ENCODE measurements at regions not wholly inside any gene's neighbourhood (a gene's known extent, or its start where the extent isn't known, plus 50 kb on each side); places are given as distances from the start of the nearest gene placed in this dataset.

DNA sequence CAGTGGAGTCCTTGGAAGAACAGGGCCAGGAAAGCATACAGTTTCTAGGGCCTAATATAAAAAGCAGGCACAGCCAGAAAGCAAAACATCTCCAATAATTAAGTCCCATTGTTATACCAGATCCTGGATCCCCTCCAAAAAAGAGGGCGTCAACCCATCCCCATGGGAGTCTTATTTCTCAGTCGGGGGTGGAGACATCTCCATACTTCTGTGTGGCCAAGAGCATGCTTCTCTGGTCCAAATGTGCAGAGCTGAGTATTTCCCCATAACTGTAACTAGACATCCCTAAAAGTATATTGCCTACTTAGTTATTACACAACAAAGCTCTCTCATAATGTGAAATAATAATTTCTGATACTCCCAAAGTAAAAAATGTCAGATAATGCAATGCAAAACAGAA, 104.2 kb upstream of the SOX13 start:
- no peak overlapping the region for H3K4me2 ChIP-seq (ENCODE audit: low read length)
- no peak overlapping the region for H3K14ac ChIP-seq (ENCODE audit: low read length)
- no peak overlapping the region for H2AK5ac ChIP-seq (ENCODE audit: low read length)
- no peak overlapping the region for H3K18ac ChIP-seq (ENCODE audit: low read length)
- H3K27ac ChIP-seq (ENCODE audit: low read depth, low read length): no peak overlapping the region
- H3K4me1 ChIP-seq (ENCODE audit: control insufficient read depth in 1 of 2, insufficient read depth in 2 of 2, low read length in 2 of 2): no peaks in the 10 kb centered on the region
- no peaks in the 10 kb centered on the region for H3K36me3 ChIP-seq (ENCODE audit: control insufficient read depth in 1 of 2, insufficient read depth in 2 of 2, low read length in 2 of 2)
- no peak overlapping the region for H4K12ac ChIP-seq (ENCODE audit: low read depth, low read length)
- no peak overlapping the region for H3K4ac ChIP-seq (ENCODE audit: low read depth, low read length)
- no peak overlapping the region for H3K23ac ChIP-seq (ENCODE audit: low read length)
- H3K9ac ChIP-seq (ENCODE audit: low read length): no peak overlapping the region
- H3K27me3 ChIP-seq (ENCODE audit: insufficient read depth, low read length): no peaks in the 10 kb centered on the region
- peaks cover 7% of the 10 kb centered on the region for H3K9me3 ChIP-seq (ENCODE audit: insufficient read depth, low read depth, low read length)
- no peak overlapping the region for H4K91ac ChIP-seq (ENCODE audit: low read depth, low read length)
- no peaks in the 10 kb centered on the region for H3K79me2 ChIP-seq (ENCODE audit: control insufficient read depth, insufficient read depth, low read length, poor library complexity)
- H3K79me1 ChIP-seq (ENCODE audit: low read length): no peaks in the 10 kb centered on the region
- H2BK120ac ChIP-seq (ENCODE audit: insufficient read depth, low read length, poor library complexity): no peak overlapping the region
- H2AFZ ChIP-seq (ENCODE audit: insufficient read depth, low read length, poor library complexity): no peak overlapping the region
- H2BK12ac ChIP-seq (ENCODE audit: low read length): no peak overlapping the region
- H2BK5ac ChIP-seq (ENCODE audit: low read depth, low read length, poor library complexity): no peak overlapping the region
- DNase-seq: no peak
- no peak overlapping the region for H4K8ac ChIP-seq (ENCODE audit: low read depth, low read length)
- H3K4me3 ChIP-seq (ENCODE audit: low read depth, low read length): no peak overlapping the region
- WGBS (ENCODE audit: extremely low coverage, insufficient coverage, insufficient read length): no CpG with 5 or more reads among the region's 2 CpGs

DNA sequence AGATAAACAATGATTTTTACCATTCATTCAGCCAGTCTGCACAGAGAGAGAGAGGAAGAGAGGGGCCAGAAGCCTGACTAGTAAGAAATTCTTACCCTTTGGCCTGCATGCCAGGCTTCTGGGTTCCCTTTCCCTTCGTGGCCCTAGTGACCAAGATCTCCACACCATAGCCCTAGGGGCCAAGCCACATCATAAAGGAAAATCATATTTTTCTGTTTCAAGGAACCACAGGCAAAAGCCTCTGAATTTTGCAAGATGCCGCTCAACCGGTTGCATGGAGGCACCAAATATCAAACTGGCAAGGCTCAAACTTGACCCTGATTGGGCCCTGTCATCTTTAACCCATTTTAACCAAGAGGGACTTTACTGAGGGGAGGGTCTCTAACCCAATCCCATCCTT, 103.1 kb upstream of the SOX13 start:
- Histone ChIP-seq H2AK5ac (ENCODE audit: low read length) (no peak overlapping the region), H2BK12ac (ENCODE audit: low read length) (no peak overlapping the region), H3K14ac (ENCODE audit: low read length) (no peak overlapping the region), H3K79me1 (ENCODE audit: low read length) (no peaks in the 10 kb centered on the region), H4K8ac (ENCODE audit: low read depth, low read length) (no peak overlapping the region), H4K91ac (ENCODE audit: low read depth, low read length) (no peak overlapping the region), H2BK120ac (ENCODE audit: insufficient read depth, low read length, poor library complexity) (no peak overlapping the region), H3K4me2 (ENCODE audit: low read length) (no peak overlapping the region), H3K27me3 (ENCODE audit: insufficient read depth, low read length) (no peaks in the 10 kb centered on the region), H2AFZ (ENCODE audit: insufficient read depth, low read length, poor library complexity) (no peak overlapping the region), H3K79me2 (ENCODE audit: control insufficient read depth, insufficient read depth, low read length, poor library complexity) (no peaks in the 10 kb centered on the region), H3K4me3 (ENCODE audit: low read depth, low read length) (no peak overlapping the region), H3K18ac (ENCODE audit: low read length) (no peak overlapping the region), H3K27ac (ENCODE audit: low read depth, low read length) (no peak overlapping the region), H4K12ac (ENCODE audit: low read depth, low read length) (no peak overlapping the region), H3K36me3 (ENCODE audit: control insufficient read depth in 1 of 2, insufficient read depth in 2 of 2, low read length in 2 of 2) (no peaks in the 10 kb centered on the region), H3K4me1 (ENCODE audit: control insufficient read depth in 1 of 2, insufficient read depth in 2 of 2, low read length in 2 of 2) (no peaks in the 10 kb centered on the region), H2BK5ac (ENCODE audit: low read depth, low read length, poor library complexity) (no peak overlapping the region), H3K9ac (ENCODE audit: low read length) (no peak overlapping the region), H3K23ac (ENCODE audit: low read length) (no peak overlapping the region), H3K4ac (ENCODE audit: low read depth, low read length) (no peak overlapping the region), H3K9me3 (ENCODE audit: insufficient read depth, low read depth, low read length) (peaks cover 8% of the 10 kb centered on the region)
- WGBS (ENCODE audit: extremely low coverage, insufficient coverage, insufficient read length): no CpG with 5 or more reads among the region's 3 CpGs
- peak; percentile 76 to 95 for DNase-seq

DNA sequence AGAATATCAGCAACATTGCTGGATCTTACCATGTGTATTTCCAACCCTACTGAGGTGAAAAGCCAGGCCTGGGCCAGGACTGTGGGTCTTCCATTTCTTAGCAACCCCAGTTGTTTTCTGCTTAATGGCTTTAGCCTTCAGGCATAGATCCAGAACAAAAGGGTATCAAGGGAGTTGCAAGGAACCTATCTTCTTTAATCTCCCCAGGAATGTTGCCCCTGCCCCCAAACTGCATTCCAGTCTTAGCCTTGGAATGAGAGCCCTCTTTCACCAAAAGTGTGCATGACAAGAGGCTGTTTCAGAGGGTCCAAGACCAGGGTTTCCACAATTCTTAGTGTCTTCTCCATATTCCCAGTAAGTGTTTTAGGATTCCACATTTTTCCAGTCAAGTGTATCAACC, 87.9 kb upstream of the SOX13 start:
- no peaks in the 10 kb centered on the region for H3K36me3 ChIP-seq (ENCODE audit: control insufficient read depth in 1 of 2, insufficient read depth in 2 of 2, low read length in 2 of 2)
- H3K4ac ChIP-seq (ENCODE audit: low read depth, low read length): no peak overlapping the region
- no peak overlapping the region for H3K23ac ChIP-seq (ENCODE audit: low read length)

GRCh38 chr1:203985676-203986075, 87.2 kb upstream of the SOX13 start:
- Histone ChIP-seq H3K27me3 (ENCODE audit: insufficient read depth, low read length) (no peaks in the 10 kb centered on the region), H3K4ac (ENCODE audit: low read depth, low read length) (no peak overlapping the region), H3K9me3 (ENCODE audit: insufficient read depth, low read depth, low read length) (no peaks in the 10 kb centered on the region), H3K79me1 (ENCODE audit: low read length) (peaks cover 28% of the 10 kb centered on the region), H2BK120ac (ENCODE audit: insufficient read depth, low read length, poor library complexity) (peak overlapping the region; percentile 98), H2AK5ac (ENCODE audit: low read length) (peak overlapping the region; percentile 84), H2AFZ (ENCODE audit: insufficient read depth, low read length, poor library complexity) (no peak overlapping the region), H2BK5ac (ENCODE audit: low read depth, low read length, poor library complexity) (peak overlapping the region; percentile 98), H4K12ac (ENCODE audit: low read depth, low read length) (no peak overlapping the region), H3K9ac (ENCODE audit: low read length) (no peak overlapping the region), H4K8ac (ENCODE audit: low read depth, low read length) (peak overlapping the region; percentile 86), H3K79me2 (ENCODE audit: control insufficient read depth, insufficient read depth, low read length, poor library complexity) (peaks cover 2% of the 10 kb centered on the region), H3K4me1 (ENCODE audit: control insufficient read depth in 1 of 2, insufficient read depth in 2 of 2, low read length in 2 of 2) (peaks cover 8% of the 10 kb centered on the region in 2 experiments), H3K27ac (ENCODE audit: low read depth, low read length) (peak overlapping the region; percentile 93), H3K14ac (ENCODE audit: low read length) (peak overlapping the region; percentile 90), H3K23ac (ENCODE audit: low read length) (no peak overlapping the region), H3K36me3 (ENCODE audit: control insufficient read depth in 1 of 2, insufficient read depth in 2 of 2, low read length in 2 of 2) (no peaks in the 10 kb centered on the region), H3K18ac (ENCODE audit: low read length) (peak overlapping the region; percentile 86), H3K4me3 (ENCODE audit: low read depth, low read length) (no peak overlapping the region), H3K4me2 (ENCODE audit: low read length) (no peak overlapping the region), H4K91ac (ENCODE audit: low read depth, low read length) (peak overlapping the region; percentile 98), H2BK12ac (ENCODE audit: low read length) (peak overlapping the region; percentile 97)
- no peak for DNase-seq
- WGBS (ENCODE audit: extremely low coverage, insufficient coverage, insufficient read length): no CpG with 5 or more reads among the region's 2 CpGs

More for the DNA sequence above, 87.9 kb upstream of the SOX13 start:
- peaks cover 2% of the 10 kb centered on the region for H3K79me2 ChIP-seq (ENCODE audit: control insufficient read depth, insufficient read depth, low read length, poor library complexity)
- peak overlapping the region; percentile 98 for H2BK120ac ChIP-seq (ENCODE audit: insufficient read depth, low read length, poor library complexity)
- H3K9ac ChIP-seq (ENCODE audit: low read length): no peak overlapping the region
- peak overlapping the region; percentile 47 for H3K4me2 ChIP-seq (ENCODE audit: low read length)
- H3K79me1 ChIP-seq (ENCODE audit: low read length): peaks cover 28% of the 10 kb centered on the region
- no peak overlapping the region for H3K18ac ChIP-seq (ENCODE audit: low read length)
- no peak overlapping the region for H4K8ac ChIP-seq (ENCODE audit: low read depth, low read length)
- H3K4me3 ChIP-seq (ENCODE audit: low read depth, low read length): no peak overlapping the region
- no peaks in the 10 kb centered on the region for H3K9me3 ChIP-seq (ENCODE audit: insufficient read depth, low read depth, low read length)
- H2AK5ac ChIP-seq (ENCODE audit: low read length): no peak overlapping the region
- peaks cover 8% of the 10 kb centered on the region in 2 experiments for H3K4me1 ChIP-seq (ENCODE audit: control insufficient read depth in 1 of 2, insufficient read depth in 2 of 2, low read length in 2 of 2)
- peak in 1 of 2 donors; percentile 71 for DNase-seq
- H2BK12ac ChIP-seq (ENCODE audit: low read length): no peak overlapping the region
- no peak overlapping the region for H4K12ac ChIP-seq (ENCODE audit: low read depth, low read length)
- no peak overlapping the region for H3K14ac ChIP-seq (ENCODE audit: low read length)
- no peak overlapping the region for H4K91ac ChIP-seq (ENCODE audit: low read depth, low read length)
- no peaks in the 10 kb centered on the region for H3K27me3 ChIP-seq (ENCODE audit: insufficient read depth, low read length)
- H2BK5ac ChIP-seq (ENCODE audit: low read depth, low read length, poor library complexity): peak overlapping the region; percentile 98
- H3K27ac ChIP-seq (ENCODE audit: low read depth, low read length): peak overlapping the region; percentile 93
- H2AFZ ChIP-seq (ENCODE audit: insufficient read depth, low read length, poor library complexity): no peak overlapping the region

Data from trophoblast cell (in vitro differentiated cells and primary cell).